ENCODE measurements at regions not wholly inside any gene's neighbourhood (a gene's known extent, or its start where the extent isn't known, plus 50 kb on each side); places are given as distances from the start of the nearest gene placed in this dataset.

GRCh38 chr5:89067362-89067761 lies 184.4 kb upstream of the MEF2C start:
- TF ChIP-seq YY1 (IDR thresholded peaks at IDR 0.05; ENCODE audit: insufficient read depth, insufficient read length) (no peak), ZNF274 (IDR thresholded peaks at IDR 0.05; ENCODE audit: low read depth, low read length) (no peak)

Measured in NT2/D1 (cell line).